SK-N-SH (cell line): ENCODE measurements at regions not wholly inside any gene's neighbourhood (a gene's known extent, or its start where the extent isn't known, plus 50 kb on each side); places are given as distances from the start of the nearest gene placed in this dataset.

Experiments
- CHD2 ChIP-seq: fragments of 150-350 bp; IDR thresholded peaks from 2 replicates; pipeline ENCODE4 v1.6.1; 2018; ENCODE audit warnings: low read length; ENCODE audit not compliant: partially characterized antibody
- EP300 ChIP-seq, 2 experiments: IDR thresholded peaks; 2 replicates each; pipeline versions ENCODE4 v1.4.0 to v1.6.1; 2012; ENCODE audit warnings: borderline replicate concordance in 1 of 2, low read depth in 1 of 2, low read length in 1 of 2
- EZH2phosphoT487 ChIP-seq: fragments of 200-600 bp; sonication (generic); IDR thresholded peaks from 2 replicates; pipeline ENCODE4 v1.6.1; 2017; ENCODE audit warnings: low read depth, mixed run types, mild to moderate bottlenecking, antibody characterized with exemption, moderate library complexity, borderline replicate concordance
- FOXM1 ChIP-seq: IDR thresholded peaks from 2 replicates; pipeline ENCODE4 v1.4.0; 2012; ENCODE audit warnings: low read depth, mild to moderate bottlenecking
- RAD21 ChIP-seq: IDR thresholded peaks from 2 replicates; pipeline ENCODE4 v1.6.1; 2012; ENCODE audit warnings: mild to moderate bottlenecking, low read length
- TEAD4 ChIP-seq: IDR thresholded peaks from 2 replicates; pipeline ENCODE4 v1.4.0; 2012; ENCODE audit warnings: mild to moderate bottlenecking, borderline replicate concordance; ENCODE audit not compliant: insufficient read depth
- YY1 ChIP-seq: IDR thresholded peaks from 2 replicates; pipeline ENCODE4 v1.4.0; 2012; ENCODE audit warnings: low read depth, mild to moderate bottlenecking
- TF ChIP-seq, protein P1 (sequence below): fragments of 200-600 bp; sonication (generic); IDR thresholded peaks from 2 replicates; pipeline ENCODE4 v1.6.1; 2017; ENCODE audit warnings: antibody characterized with exemption, mild to moderate bottlenecking, moderate library complexity
- TF ChIP-seq, protein P2 (sequence below): IDR thresholded peaks from 2 replicates; pipeline ENCODE4 v1.4.0; 2012; ENCODE audit warnings: low read depth

DNA sequence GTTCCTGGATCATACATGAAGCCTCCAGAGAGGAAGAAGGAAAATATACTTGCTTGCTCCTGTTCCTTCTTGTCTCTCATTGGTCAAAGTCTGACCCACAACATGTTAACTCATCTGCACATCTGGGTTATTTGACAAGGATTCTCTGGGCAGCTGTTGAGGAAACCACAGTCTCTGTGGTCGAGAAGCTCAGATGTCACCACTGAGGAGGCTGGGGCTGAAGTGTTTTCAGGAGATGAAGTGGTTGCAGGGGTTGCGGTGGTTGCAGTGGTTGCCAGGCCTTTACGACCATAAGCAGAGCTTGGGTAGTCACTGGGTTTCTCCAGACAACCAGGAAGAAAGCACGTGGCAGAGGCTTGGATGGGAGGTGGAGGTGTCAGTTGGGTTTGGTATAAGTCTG is 265.0 kb upstream of the LRIG3 start:
- TF ChIP-seq, protein P1, sequence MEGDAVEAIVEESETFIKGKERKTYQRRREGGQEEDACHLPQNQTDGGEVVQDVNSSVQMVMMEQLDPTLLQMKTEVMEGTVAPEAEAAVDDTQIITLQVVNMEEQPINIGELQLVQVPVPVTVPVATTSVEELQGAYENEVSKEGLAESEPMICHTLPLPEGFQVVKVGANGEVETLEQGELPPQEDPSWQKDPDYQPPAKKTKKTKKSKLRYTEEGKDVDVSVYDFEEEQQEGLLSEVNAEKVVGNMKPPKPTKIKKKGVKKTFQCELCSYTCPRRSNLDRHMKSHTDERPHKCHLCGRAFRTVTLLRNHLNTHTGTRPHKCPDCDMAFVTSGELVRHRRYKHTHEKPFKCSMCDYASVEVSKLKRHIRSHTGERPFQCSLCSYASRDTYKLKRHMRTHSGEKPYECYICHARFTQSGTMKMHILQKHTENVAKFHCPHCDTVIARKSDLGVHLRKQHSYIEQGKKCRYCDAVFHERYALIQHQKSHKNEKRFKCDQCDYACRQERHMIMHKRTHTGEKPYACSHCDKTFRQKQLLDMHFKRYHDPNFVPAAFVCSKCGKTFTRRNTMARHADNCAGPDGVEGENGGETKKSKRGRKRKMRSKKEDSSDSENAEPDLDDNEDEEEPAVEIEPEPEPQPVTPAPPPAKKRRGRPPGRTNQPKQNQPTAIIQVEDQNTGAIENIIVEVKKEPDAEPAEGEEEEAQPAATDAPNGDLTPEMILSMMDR: no peak
- TF ChIP-seq, protein P2, sequence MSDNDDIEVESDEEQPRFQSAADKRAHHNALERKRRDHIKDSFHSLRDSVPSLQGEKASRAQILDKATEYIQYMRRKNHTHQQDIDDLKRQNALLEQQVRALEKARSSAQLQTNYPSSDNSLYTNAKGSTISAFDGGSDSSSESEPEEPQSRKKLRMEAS: no peak
- TF ChIP-seq EP300 (IDR thresholded peaks at IDR 0.05; ENCODE audit: borderline replicate concordance in 1 of 2, low read depth in 1 of 2, low read length in 1 of 2) (no peak), RAD21 (no peak), CHD2 (no peak), FOXM1 (no peak), EZH2phosphoT487 (no peak), YY1 (no peak), TEAD4 (no peak)
